ENCODE measurements at regions not wholly inside any gene's neighbourhood (a gene's known extent, or its start where the extent isn't known, plus 50 kb on each side); places are given as distances from the start of the nearest gene placed in this dataset.

- Histone ChIP-seq H3K9me1 (replicated peaks; ENCODE audit: control insufficient read depth, extremely low read depth, insufficient read depth, low read length) (no peaks in the 10 kb centered on the region), H3K27me3 (ENCODE audit: control insufficient read depth in 2 of 2, insufficient read depth in 2 of 2, low read length in 2 of 2) (no peaks in the 10 kb centered on the region), H3K79me2 (ENCODE audit: control insufficient read depth, insufficient read depth, low read length) (no peaks in the 10 kb centered on the region), H2AFZ (ENCODE audit: low read depth, low read length) (no peak overlapping the region), H3K36me3 (ENCODE audit: control insufficient read depth in 2 of 2, extremely low read depth in 1 of 2, insufficient read depth in 2 of 2, low read length in 2 of 2) (no peaks in the 10 kb centered on the region), H3K4me1 (ENCODE audit: control insufficient read depth, extremely low read depth, insufficient read depth, low read length) (no peaks in the 10 kb centered on the region), H3K4me2 (ENCODE audit: insufficient read depth, low read length) (no peak overlapping the region), H3K9me3 (replicated peaks; ENCODE audit: control insufficient read depth, insufficient read depth, low read length) (no peaks in the 10 kb centered on the region), H3K9ac (replicated peaks; ENCODE audit: extremely low read depth, insufficient read depth, low read length) (no peak overlapping the region), H3K4me3 (replicated peaks in 1 of 3; ENCODE audit: insufficient read depth in 1 of 3, low read depth in 1 of 3, low read length in 3 of 3) (no peak overlapping the region), H3K27ac (ENCODE audit: insufficient read depth, low read depth, low read length) (no peak overlapping the region), H4K20me1 (replicated peaks; ENCODE audit: control insufficient read depth, extremely low read depth, insufficient read depth, low read length) (no peaks in the 10 kb centered on the region)
- DNase-seq (ENCODE audit: low read depth, low spot score) (no peak), FAIRE-seq (no peak)
- TF ChIP-seq FOS (IDR thresholded peaks at IDR 0.05; ENCODE audit: borderline replicate concordance, insufficient read depth, low read length) (no peak), POLR2AphosphoS5 (IDR thresholded peaks at IDR 0.05; ENCODE audit: insufficient read depth, low read depth, low read length) (no peak), GATA2 (IDR thresholded peaks at IDR 0.05; ENCODE audit: insufficient read depth, insufficient read length, low read depth, low read length) (no peak), JUN (IDR thresholded peaks at IDR 0.05; ENCODE audit: borderline replicate concordance, insufficient read depth, insufficient read length, low read depth) (no peak), MAX (IDR thresholded peaks at IDR 0.05; ENCODE audit: insufficient read depth, insufficient read length) (no peak), EZH2 (IDR thresholded peaks at IDR 0.05; ENCODE audit: borderline replicate concordance, low read depth, low read length, severe bottlenecking) (no peak), POLR2A (IDR thresholded peaks at IDR 0.05; ENCODE audit: low read depth, low read length) (no peak), MYC (IDR thresholded peaks at IDR 0.05; ENCODE audit: low read depth, low read length) (no peak), CTCF (IDR thresholded peaks at IDR 0.05; ENCODE audit: extremely low read depth in 1 of 2, insufficient read depth in 1 of 2, low read depth in 1 of 2, low read length in 2 of 2) (no peak)
- dilution Hi-C loops (cut with MboI; ENCODE audit: extremely low pct_ligation_motif_present, low sequenced_read_pairs): no loop called here
- intact Hi-C loops (cut with micrococcal nuclease): no loop called here
- POLR2A ChIA-PET: no interaction called here
- no TSS peak for BruUV-seq (replicated peaks)
- CTCF ChIA-PET: no interaction called here
Observed at GRCh38 chr5:22986281-22986680, 133.1 kb upstream of the CDH12 start.
